GM12873 (cell line): ENCODE measurements at regions not wholly inside any gene's neighbourhood (a gene's known extent, or its start where the extent isn't known, plus 50 kb on each side); places are given as distances from the start of the nearest gene placed in this dataset.

Source experiments
- CTCF ChIP-seq: IDR thresholded peaks from 2 replicates; pipeline ENCODE4 v1.5.1; 2012; ENCODE audit warnings: low read depth, mild to moderate bottlenecking, moderate library complexity, low read length, control low read depth; ENCODE audit not compliant: insufficient read depth; ENCODE audit errors: missing control alignments

DNA sequence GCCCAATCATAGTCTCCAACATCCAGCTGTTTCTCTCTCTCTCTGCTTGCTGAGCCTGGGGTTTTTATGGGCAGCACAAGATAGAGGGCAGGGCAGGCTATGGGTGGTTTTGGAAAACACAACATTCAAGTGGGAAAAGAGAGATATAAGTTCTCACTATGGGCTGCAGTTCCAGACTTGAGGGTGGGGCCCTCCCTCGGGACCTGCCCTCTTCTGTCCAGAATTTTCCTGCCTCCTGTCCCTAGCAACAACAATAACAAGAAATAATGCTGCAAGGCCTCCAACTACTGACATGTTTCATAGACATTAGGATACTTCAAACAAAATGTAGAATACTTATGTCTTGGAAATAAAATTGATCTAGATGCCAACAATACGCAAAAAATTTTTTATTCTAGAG lies 107.8 kb downstream of the C18orf54 start:
- no peak for TF ChIP-seq CTCF

GRCh38 chr18:54466248-54467005 lies 108.7 kb downstream of the C18orf54 start:
- no peak for TF ChIP-seq CTCF

DNA sequence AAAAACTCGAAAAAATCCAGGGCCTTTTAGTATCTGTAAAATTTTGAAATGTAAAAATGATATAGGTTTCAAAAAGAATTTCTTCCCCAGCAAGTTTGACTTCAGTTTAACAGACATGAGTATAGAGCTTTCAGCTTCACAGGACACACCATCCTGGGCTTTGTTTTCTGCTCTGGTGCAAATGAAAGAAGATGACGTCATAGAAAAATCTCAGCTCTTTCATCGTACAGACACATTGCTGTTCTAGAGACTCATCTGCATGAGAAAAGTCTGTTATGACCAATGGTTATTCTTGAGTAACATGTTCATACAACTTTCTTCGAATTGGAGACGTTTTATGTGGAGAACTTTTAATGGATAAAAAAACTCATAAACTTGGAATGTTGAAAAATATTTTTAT lies 111.7 kb upstream of the DYNAP start:
- TF ChIP-seq CTCF: no peak

- TF ChIP-seq CTCF: no peak
Observed at GRCh38 chr18:54480616-54481015, 110.4 kb upstream of the DYNAP start.

DNA sequence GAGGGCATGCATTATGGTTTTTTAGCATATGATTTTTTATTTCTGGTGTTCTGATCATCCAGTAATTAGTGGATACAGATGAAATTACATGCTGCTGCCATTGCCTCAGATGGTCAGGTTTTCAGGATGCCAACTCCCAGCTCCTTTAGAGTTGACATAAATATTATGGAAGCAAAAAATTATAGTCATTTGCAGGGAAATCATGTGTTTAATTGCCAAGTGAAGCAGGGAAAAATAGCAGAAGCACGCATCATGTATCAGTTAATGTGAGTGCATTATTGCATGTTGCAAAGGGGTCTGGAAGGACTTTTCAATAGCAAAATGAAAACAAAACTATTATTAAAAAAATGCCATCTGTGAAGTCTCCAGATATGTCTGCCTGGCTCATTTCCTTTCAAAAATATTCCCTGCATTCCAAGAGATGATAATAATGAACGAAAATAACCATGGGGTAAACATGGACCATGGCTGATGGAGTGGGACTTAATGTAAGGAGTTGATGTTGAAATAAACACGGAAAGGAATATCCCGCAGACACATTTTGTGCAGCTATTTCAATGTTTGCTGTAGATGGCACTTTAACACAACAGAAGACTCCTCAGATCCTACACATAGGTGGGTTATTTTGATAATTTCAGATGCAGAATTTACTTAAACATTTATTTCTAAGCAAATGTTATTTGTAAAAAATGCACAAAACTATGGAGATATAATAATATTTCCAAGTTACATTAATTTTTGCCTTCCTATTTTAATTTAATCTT lies 87.7 kb upstream of the DYNAP start:
- no peak for TF ChIP-seq CTCF

- TF ChIP-seq CTCF: no peak
Observed at GRCh38 chr18:54506516-54507261, 84.4 kb upstream of the DYNAP start.

DNA sequence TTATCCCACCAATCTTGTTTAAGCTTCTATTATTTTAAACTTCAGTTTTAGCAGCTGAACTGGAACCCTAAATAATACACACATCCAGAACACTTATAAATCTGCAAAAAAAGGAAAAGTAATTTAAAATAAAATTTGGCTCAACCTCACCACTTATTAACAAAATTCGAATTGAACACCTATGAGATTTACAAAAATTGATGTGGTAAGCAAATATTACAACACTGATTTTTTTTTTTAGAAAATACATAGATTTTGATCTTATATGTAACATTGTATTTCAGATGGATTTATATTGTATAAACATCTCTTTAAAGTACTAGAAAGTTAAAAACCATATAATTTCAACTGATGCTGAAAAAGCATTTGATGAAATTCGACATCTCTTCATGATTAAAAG lies 81.3 kb upstream of the DYNAP start:
- TF ChIP-seq CTCF: no peak
